Heart left ventricle (tissue), 13 donors: ENCODE measurements at regions not wholly inside any gene's neighbourhood (a gene's known extent, or its start where the extent isn't known, plus 50 kb on each side); places are given as distances from the start of the nearest gene placed in this dataset.

ENCODE experiments used
- CTCF ChIP-seq, 12 donors: fragments of 200-600 bp; sonication (generic) in 4 of 12; IDR thresholded peaks; one replicate each; pipeline versions ENCODE4 v1.5.0 to v1.8.0; 2018 to 2022; ENCODE audit warnings: antibody characterized with exemption in 12 of 12, mild to moderate bottlenecking in 5 of 12
- POLR2A ChIP-seq, 2 donors: fragments of 450-650 bp; IDR thresholded peaks; one replicate each; pipeline ENCODE4 v1.6.1; 2017; ENCODE audit warnings: antibody characterized with exemption in 2 of 2, mild to moderate bottlenecking in 2 of 2, moderate library complexity in 2 of 2
- donor health status: ischemic (EF 13 %, LVEDD 7.1; RV severe dilation, severe dysfunction).
- donor health status: DM: no; HTN: yes; CAD: no.
- donor health status: DM: no; HTN: no; CAD: no.
- donor health status: ischemic (EF 25% LVEDD 6.9; RV normal size, moderate dysfunction).
- donor health status: ischemic (EF 25% LVEDD 5.7; RV mildly dilated, moderate dysfunction).
- donor health status: ischemic (EF 35%, LVEDD 5.7; RV mildly dilated, moderate dysfunction).
- donor health status: nonischemic (EF 11% LVEDD 7.7; RV severe dilation, severe dysfunction).
- donor health status: DM: yes; HTN: yes; CAD: no.
- donor health status: PGD.
- donor health status: ischemic (EF 29% LVEDD 5.4; RV normal size, mild dysfunction).
- donor health status: nonischemic (EF 23%, LVEDD 6.1; RV moderate dilation, normal function).

GRCh38 chr1:29684141-29684540 lies 447.8 kb downstream of the PTPRU start:
- TF ChIP-seq CTCF (IDR thresholded peaks at IDR 0.05) (no peak), POLR2A (IDR thresholded peaks at IDR 0.05) (no peak)
